Right lobe of liver (tissue), 6 donors: ENCODE measurements at regions not wholly inside any gene's neighbourhood (a gene's known extent, or its start where the extent isn't known, plus 50 kb on each side); places are given as distances from the start of the nearest gene placed in this dataset.

Experiments
- ATAC-seq, 4 donors: fragments of 200-7000 bp; cut with Tn5 transposase; one replicate each; pipeline ENCODE4 v1.9.1; 2020; ENCODE audit warnings: mild to moderate bottlenecking in 4 of 4, moderate library complexity in 4 of 4
- DNase-seq, 3 donors: peaks; one replicate each; pipeline ENCODE4 v3.0.0-alpha.2; 2020
- H3K27ac ChIP-seq, 3 donors: fragments of 200-600 bp; one replicate each; pipeline ENCODE4 v1.8.0; 2022
- H3K27me3 ChIP-seq, 2 donors: fragments of 200-600 bp; one replicate each; pipeline ENCODE4 v1.8.0; 2022
- H3K36me3 ChIP-seq, 4 donors: fragments of 200-600 bp; sonication (generic) in 1 of 4; one replicate each; pipeline versions ENCODE4 v1.5.1 to v1.8.0; 2017 to 2022; ENCODE audit warnings: control low read depth in 1 of 4
- H3K4me1 ChIP-seq, 4 donors: fragments of 200-600 bp; sonication (generic) in 1 of 4; one replicate each; pipeline versions ENCODE4 v1.5.1 to v1.8.0; 2017 to 2022; ENCODE audit warnings: control low read depth in 1 of 4
- H3K4me3 ChIP-seq, 3 donors: fragments of 200-600 bp; one replicate each; pipeline ENCODE4 v1.8.0; 2022
- H3K9me3 ChIP-seq, 4 donors: fragments of 200-600 bp; sonication (generic) in 1 of 4; one replicate each; pipeline versions ENCODE4 v1.5.1 to v1.8.0; 2017 to 2022; ENCODE audit warnings: control low read depth in 1 of 4
- POLR2A ChIP-seq: fragments of 450-650 bp; IDR thresholded peaks from one replicate; pipeline ENCODE4 v1.6.1; 2017; ENCODE audit warnings: antibody characterized with exemption, mild to moderate bottlenecking
- WGBS: methylation state at CpG from one replicate; pipeline ENCODE4 v1.1.6; 2018; ENCODE audit warnings: low coverage, low lambda C conversion rate; ENCODE audit not compliant: insufficient coverage; ENCODE audit errors: missing lambda C conversion rate; 5-methylcytosine and 5-hydroxymethylcytosine counted together
- intact Hi-C, 2 donors: fragments of 100-400 bp; cut with DNase I; formaldehyde crosslinking; loops; one replicate each; pipeline versions ENCODE4 v1.11.2 to v1.14.1; 2022
- TF ChIP-seq, protein P1 (sequence below), 4 donors: fragments of 200-600 bp in 3 of 4; fragments of 450-650 bp in 1 of 4; IDR thresholded peaks; one replicate each; pipeline versions ENCODE4 v1.5.1 to v1.8.0; 2016 to 2022; ENCODE audit warnings: antibody characterized with exemption in 4 of 4, mild to moderate bottlenecking in 2 of 4
- donor health status: DM: no; HTN: yes; CAD: no.
- donor health status: DM: no; HTN: no; CAD: no.
- donor health status: DM: no; HTN: no; CAD: no.
- donor health status: DM: no; HTN: yes; CAD: no.
- donor health status: DM: no; HTN: yes; CAD: no.

DNA sequence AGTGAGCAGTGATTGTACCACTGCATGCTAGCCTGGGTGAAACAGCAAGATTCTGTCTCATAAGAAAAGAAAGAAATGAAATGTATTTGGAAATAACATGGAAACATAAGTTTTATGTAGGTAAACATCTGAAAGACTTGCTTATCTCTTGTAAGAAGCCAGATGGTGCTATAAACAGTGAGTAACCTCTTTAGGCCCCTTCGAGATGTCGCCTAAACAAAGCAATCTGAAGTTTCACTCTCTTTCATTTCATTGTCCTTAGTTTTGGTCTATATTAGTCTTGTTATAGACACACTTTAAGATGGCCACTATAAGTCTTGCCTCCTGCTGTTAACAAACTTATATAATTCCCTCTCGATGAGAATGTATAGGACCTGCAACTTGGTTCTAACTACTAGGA, 472.6 kb upstream of the ATP2B1 start:
- intact Hi-C loops, result no loop called here
- H3K27me3 ChIP-seq, result no peaks in the 10 kb centered on the region
- H3K4me1 ChIP-seq, result no peaks in the 10 kb centered on the region
- TF ChIP-seq, protein P1, sequence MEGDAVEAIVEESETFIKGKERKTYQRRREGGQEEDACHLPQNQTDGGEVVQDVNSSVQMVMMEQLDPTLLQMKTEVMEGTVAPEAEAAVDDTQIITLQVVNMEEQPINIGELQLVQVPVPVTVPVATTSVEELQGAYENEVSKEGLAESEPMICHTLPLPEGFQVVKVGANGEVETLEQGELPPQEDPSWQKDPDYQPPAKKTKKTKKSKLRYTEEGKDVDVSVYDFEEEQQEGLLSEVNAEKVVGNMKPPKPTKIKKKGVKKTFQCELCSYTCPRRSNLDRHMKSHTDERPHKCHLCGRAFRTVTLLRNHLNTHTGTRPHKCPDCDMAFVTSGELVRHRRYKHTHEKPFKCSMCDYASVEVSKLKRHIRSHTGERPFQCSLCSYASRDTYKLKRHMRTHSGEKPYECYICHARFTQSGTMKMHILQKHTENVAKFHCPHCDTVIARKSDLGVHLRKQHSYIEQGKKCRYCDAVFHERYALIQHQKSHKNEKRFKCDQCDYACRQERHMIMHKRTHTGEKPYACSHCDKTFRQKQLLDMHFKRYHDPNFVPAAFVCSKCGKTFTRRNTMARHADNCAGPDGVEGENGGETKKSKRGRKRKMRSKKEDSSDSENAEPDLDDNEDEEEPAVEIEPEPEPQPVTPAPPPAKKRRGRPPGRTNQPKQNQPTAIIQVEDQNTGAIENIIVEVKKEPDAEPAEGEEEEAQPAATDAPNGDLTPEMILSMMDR (IDR thresholded peaks at IDR 0.05), result no peak
- no peak for TF ChIP-seq POLR2A
- no peak for DNase-seq
- WGBS, result 54% methylated on average over 3 of the region's 3 CpGs
- no peak overlapping the region for H3K27ac ChIP-seq
- peaks cover 0 to 10% (median 5%) of the 10 kb centered on the region in 4 donors for H3K9me3 ChIP-seq
- ATAC-seq, result no peak
- no peak overlapping the region for H3K4me3 ChIP-seq
- no peaks in the 10 kb centered on the region for H3K36me3 ChIP-seq

DNA sequence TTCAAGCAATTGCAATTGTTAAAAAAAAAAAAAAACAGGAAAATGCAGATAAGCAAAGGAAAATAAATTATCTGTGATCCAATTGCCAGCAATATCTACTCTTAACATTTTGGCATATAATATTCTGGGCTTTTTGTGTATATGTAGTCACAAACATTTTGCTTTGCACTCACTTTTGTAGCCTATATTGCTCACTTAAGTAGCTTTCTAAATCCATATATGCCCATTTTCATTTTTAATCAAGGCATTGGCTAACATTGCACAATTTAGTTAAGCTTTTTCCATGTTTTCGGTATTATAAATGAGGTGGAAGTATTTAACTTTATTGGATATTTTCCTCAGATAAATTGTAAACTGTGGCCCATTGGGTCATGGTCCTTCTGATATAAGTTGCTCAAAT, 466.3 kb upstream of the ATP2B1 start:
- no peak for ATAC-seq
- 82% methylated on average over 1 of the region's 1 CpG for WGBS

DNA sequence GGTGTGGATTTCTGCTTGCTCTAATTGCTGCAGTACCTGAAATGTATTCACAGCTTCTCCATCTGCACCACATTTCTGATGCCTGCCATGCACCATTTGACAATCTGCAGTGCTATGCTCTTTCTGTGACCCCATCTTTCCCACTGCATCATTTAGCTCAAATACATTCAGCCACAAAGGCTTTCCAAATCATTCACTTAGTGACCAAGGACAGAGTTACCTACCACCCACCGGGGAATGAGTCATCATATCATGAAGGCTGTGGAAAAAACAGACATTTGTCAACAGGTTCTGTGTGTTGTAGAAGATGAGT, 465.5 kb upstream of the ATP2B1 start:
- Histone ChIP-seq H3K27ac (no peak overlapping the region), H3K4me1 (no peaks in the 10 kb centered on the region), H3K36me3 (no peaks in the 10 kb centered on the region), H3K4me3 (no peak overlapping the region), H3K9me3 (no peaks in the 10 kb centered on the region), H3K27me3 (no peaks in the 10 kb centered on the region)
- intact Hi-C loops, result no loop called here
- ATAC-seq (no peak), DNase-seq (no peak)
- WGBS, result 43% methylated on average over 1 of the region's 1 CpG
- TF ChIP-seq POLR2A, result no peak
- TF ChIP-seq, protein P1 (IDR thresholded peaks at IDR 0.05), result no peak

More for the DNA sequence above, 466.3 kb upstream of the ATP2B1 start:
- TF ChIP-seq, protein P1 (IDR thresholded peaks at IDR 0.05), result no peak
- no peak for TF ChIP-seq POLR2A
- Histone ChIP-seq H3K4me3 (no peak overlapping the region), H3K27ac (no peak overlapping the region), H3K36me3 (no peaks in the 10 kb centered on the region), H3K27me3 (no peaks in the 10 kb centered on the region), H3K9me3 (no peaks in the 10 kb centered on the region), H3K4me1 (no peaks in the 10 kb centered on the region)
- intact Hi-C loops, result no loop called here
- DNase-seq, result no peak

DNA sequence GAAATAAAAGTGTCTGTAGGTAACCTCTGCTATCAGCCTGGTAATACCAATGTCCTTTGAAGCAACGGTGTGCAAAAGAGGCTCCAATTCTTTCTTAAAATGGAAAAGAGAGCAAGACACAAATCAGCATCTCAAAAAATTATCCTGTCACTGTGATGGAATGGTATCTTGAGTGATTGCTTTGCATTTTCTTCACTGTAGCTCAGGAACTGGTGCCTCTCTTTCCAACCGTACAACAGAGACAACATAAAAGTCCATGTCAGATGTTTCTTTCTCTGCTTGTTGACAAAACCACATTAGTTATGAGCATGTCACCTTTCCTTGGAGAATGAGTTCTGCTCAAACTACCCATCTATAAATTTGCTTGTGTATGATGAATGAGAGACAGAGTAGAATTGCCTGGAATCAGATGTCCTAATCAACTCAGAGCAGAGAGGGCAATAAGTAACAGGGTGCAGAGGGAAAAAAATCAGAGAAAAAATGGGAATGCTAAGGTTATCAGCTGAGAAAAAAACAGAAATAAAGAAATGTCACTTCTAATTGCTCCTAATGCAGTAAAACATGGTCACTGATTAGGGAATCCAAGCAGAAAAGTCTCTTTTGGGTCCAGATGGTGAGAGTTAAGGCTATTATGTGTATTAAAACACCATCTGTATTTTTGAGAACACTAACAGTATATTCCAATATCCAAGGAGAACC, 465.0 kb upstream of the ATP2B1 start:
- 56% methylated on average over 2 of the region's 2 CpGs for WGBS
- H3K27me3 ChIP-seq, result no peaks in the 10 kb centered on the region
- no peak overlapping the region for H3K4me3 ChIP-seq
- no peaks in the 10 kb centered on the region for H3K36me3 ChIP-seq
- DNase-seq (no peak), ATAC-seq (no peak)
- no peak overlapping the region for H3K27ac ChIP-seq
- no peak for TF ChIP-seq POLR2A
- TF ChIP-seq, protein P1 (IDR thresholded peaks at IDR 0.05), result no peak
- intact Hi-C loops, result no loop called here
- no peaks in the 10 kb centered on the region for H3K4me1 ChIP-seq
- H3K9me3 ChIP-seq, result no peaks in the 10 kb centered on the region

DNA sequence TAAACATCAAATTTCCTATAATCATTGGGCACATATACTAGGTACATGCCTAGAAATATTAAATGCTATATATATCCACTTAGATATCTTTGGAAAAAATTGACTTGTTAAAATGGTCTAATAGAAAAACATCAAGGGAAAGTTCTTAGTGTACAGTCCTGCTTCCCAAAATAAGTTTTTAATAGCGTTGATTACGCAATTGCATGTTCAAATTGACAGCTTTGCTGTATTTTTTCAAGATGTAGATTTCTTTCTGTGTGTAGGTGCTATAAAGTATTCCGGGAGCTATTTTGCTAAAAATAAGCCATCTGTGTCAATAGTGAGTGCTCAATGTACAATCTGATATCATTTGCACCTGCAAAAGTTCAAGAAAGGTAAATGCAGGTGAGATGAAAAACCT, 463.9 kb upstream of the ATP2B1 start:
- H3K36me3 ChIP-seq, result no peaks in the 10 kb centered on the region
- no peak overlapping the region for H3K27ac ChIP-seq
- intact Hi-C loops, result no loop called here
- 55% methylated on average over 3 of the region's 3 CpGs for WGBS
- ATAC-seq (no peak), DNase-seq (no peak)
- no peaks in the 10 kb centered on the region for H3K27me3 ChIP-seq
- no peak overlapping the region for H3K4me3 ChIP-seq
- H3K4me1 ChIP-seq, result no peaks in the 10 kb centered on the region
- TF ChIP-seq, protein P1 (IDR thresholded peaks at IDR 0.05), result no peak
- TF ChIP-seq POLR2A, result no peak
- H3K9me3 ChIP-seq, result no peaks in the 10 kb centered on the region
